ENCODE measurements at regions not wholly inside any gene's neighbourhood (a gene's known extent, or its start where the extent isn't known, plus 50 kb on each side); places are given as distances from the start of the nearest gene placed in this dataset.

DNA sequence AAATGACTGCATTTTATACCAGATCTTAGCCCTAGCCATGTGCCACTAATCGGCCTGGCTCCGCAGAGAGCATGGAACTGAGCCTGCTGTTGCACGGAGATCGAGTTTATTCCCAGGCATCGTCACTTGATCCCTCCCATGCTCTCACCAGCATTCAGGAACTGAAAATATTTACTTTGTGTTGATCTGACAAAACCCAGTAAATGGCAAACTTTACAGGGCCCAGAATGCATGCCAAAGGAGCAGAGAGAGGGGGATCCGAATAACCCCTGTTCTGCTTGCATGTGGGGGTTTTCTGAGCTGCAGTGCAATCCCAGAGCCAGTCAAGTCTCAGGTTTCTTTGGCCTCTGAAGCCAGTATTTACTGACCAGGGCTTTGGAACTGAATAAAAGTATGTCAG lies 87.3 kb downstream of the GAS1 start:
- no peak overlapping the region for H3K4me3 ChIP-seq (ENCODE audit: insufficient read depth, low read depth, low read length)
- no peaks in the 10 kb centered on the region for H3K4me1 ChIP-seq (ENCODE audit: control insufficient read depth, insufficient read depth, low read length)
- in situ Hi-C loops (cut with MboI; ENCODE audit: low sequenced_read_pairs) = no loop called here
- dilution Hi-C loops (cut with HindIII; ENCODE audit: low sequenced_read_pairs, unreplicated experiment) = no loop called here
- no peaks in the 10 kb centered on the region for H3K36me3 ChIP-seq (ENCODE audit: control insufficient read depth, insufficient read depth, low read length)
- no peak overlapping the region for H3K9ac ChIP-seq (ENCODE audit: low read depth, low read length)
- no peak overlapping the region for H4K91ac ChIP-seq (ENCODE audit: insufficient read depth, low read depth, low read length)
- peaks cover 5% of the 10 kb centered on the region; the same call in 1 of the 2 replicates for H3K27me3 ChIP-seq (ENCODE audit: control insufficient read depth, insufficient read depth, low read length)
- H4K8ac ChIP-seq (ENCODE audit: low read depth in 2 of 2, low read length in 2 of 2) = no peak overlapping the region
- no peak for DNase-seq
- no peaks in the 10 kb centered on the region for H3K9me3 ChIP-seq (ENCODE audit: control insufficient read depth, insufficient read depth, low read length)
- 60% methylated on average over 1 of the region's 6 CpGs; no CpG with 5 or more reads in 1 of the 2 experiments for WGBS, 2 experiments (ENCODE audit: extremely low coverage in 2 of 2, insufficient read length in 1 of 2)
- H3K4me2 ChIP-seq (ENCODE audit: low read depth, low read length) = no peak overlapping the region
- H4K5ac ChIP-seq (ENCODE audit: low read depth, low read length) = no peak overlapping the region
- ChIA-PET CTCF (no interaction called here), POLR2A (ENCODE audit: unreplicated experiment) (no interaction called here)
- no peak for ATAC-seq (ENCODE audit: low read depth)
- H3K27ac ChIP-seq (ENCODE audit: insufficient read depth, low read length) = no peak overlapping the region
- H3K4ac ChIP-seq (ENCODE audit: low read depth, low read length) = no peak overlapping the region
- BruUV-seq (replicated peaks) = no TSS peak
- no peak overlapping the region for H2AK5ac ChIP-seq (ENCODE audit: low read depth, low read length)
- no peak for TF ChIP-seq POLR2A (IDR thresholded peaks at IDR 0.05; ENCODE audit: low read depth, low read length)
- TF ChIP-seq BHLHE40 (IDR thresholded peaks at IDR 0.05; ENCODE audit: low read depth, low read length) = no peak
- TF ChIP-seq, protein P1, sequence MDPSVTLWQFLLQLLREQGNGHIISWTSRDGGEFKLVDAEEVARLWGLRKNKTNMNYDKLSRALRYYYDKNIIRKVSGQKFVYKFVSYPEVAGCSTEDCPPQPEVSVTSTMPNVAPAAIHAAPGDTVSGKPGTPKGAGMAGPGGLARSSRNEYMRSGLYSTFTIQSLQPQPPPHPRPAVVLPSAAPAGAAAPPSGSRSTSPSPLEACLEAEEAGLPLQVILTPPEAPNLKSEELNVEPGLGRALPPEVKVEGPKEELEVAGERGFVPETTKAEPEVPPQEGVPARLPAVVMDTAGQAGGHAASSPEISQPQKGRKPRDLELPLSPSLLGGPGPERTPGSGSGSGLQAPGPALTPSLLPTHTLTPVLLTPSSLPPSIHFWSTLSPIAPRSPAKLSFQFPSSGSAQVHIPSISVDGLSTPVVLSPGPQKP (IDR thresholded peaks at IDR 0.05; ENCODE audit: borderline replicate concordance, low read depth, low read length) = no peak
- TF ChIP-seq MAZ (IDR thresholded peaks at IDR 0.05; ENCODE audit: borderline replicate concordance, low read depth, low read length) = no peak
- TF ChIP-seq MXI1 (IDR thresholded peaks at IDR 0.05; ENCODE audit: borderline replicate concordance, low read depth, low read length) = no peak
- no peak for TF ChIP-seq SMC3 (IDR thresholded peaks at IDR 0.05; ENCODE audit: low read depth, low read length)
- TF ChIP-seq RAD21 (IDR thresholded peaks at IDR 0.05; ENCODE audit: low read length) = no peak
- TF ChIP-seq FOS (IDR thresholded peaks at IDR 0.05; ENCODE audit: low read depth, low read length) = no peak
- TF ChIP-seq RCOR1 (IDR thresholded peaks at IDR 0.05; ENCODE audit: insufficient replicate concordance, low read length) = no peak
- TF ChIP-seq, protein P2, sequence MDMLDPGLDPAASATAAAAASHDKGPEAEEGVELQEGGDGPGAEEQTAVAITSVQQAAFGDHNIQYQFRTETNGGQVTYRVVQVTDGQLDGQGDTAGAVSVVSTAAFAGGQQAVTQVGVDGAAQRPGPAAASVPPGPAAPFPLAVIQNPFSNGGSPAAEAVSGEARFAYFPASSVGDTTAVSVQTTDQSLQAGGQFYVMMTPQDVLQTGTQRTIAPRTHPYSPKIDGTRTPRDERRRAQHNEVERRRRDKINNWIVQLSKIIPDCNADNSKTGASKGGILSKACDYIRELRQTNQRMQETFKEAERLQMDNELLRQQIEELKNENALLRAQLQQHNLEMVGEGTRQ (IDR thresholded peaks at IDR 0.05; ENCODE audit: low read depth, low read length) = no peak
- TF ChIP-seq NFE2L2 (IDR thresholded peaks at IDR 0.05; ENCODE audit: low read depth, low read length) = no peak
- TF ChIP-seq CEBPB (IDR thresholded peaks at IDR 0.05; ENCODE audit: low read depth, low read length) = no peak
- TF ChIP-seq, protein P3, sequence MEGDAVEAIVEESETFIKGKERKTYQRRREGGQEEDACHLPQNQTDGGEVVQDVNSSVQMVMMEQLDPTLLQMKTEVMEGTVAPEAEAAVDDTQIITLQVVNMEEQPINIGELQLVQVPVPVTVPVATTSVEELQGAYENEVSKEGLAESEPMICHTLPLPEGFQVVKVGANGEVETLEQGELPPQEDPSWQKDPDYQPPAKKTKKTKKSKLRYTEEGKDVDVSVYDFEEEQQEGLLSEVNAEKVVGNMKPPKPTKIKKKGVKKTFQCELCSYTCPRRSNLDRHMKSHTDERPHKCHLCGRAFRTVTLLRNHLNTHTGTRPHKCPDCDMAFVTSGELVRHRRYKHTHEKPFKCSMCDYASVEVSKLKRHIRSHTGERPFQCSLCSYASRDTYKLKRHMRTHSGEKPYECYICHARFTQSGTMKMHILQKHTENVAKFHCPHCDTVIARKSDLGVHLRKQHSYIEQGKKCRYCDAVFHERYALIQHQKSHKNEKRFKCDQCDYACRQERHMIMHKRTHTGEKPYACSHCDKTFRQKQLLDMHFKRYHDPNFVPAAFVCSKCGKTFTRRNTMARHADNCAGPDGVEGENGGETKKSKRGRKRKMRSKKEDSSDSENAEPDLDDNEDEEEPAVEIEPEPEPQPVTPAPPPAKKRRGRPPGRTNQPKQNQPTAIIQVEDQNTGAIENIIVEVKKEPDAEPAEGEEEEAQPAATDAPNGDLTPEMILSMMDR (conservative IDR thresholded peaks at IDR 0.05; ENCODE audit: low read depth, low read length) = no peak
- TF ChIP-seq RFX5 (IDR thresholded peaks at IDR 0.05; ENCODE audit: low read depth, low read length) = no peak
- TF ChIP-seq CHD1 (IDR thresholded peaks at IDR 0.05; ENCODE audit: low read depth, low read length) = no peak
- H2BK20ac ChIP-seq (ENCODE audit: low read depth, low read length) = no peak overlapping the region
- H2BK5ac ChIP-seq (ENCODE audit: low read depth, low read length, poor library complexity, severe bottlenecking) = no peak overlapping the region
- no peaks in the 10 kb centered on the region for H3K9me1 ChIP-seq (ENCODE audit: insufficient read depth, low read length)
- intact Hi-C loops (cut with micrococcal nuclease) = no loop called here
- no peak overlapping the region for H3K23ac ChIP-seq (ENCODE audit: low read depth, low read length)
- H4K20me1 ChIP-seq (ENCODE audit: insufficient read depth, low read length) = no peaks in the 10 kb centered on the region
- H3K14ac ChIP-seq (replicated peaks; ENCODE audit: low read depth, low read length) = no peak overlapping the region
- H3K18ac ChIP-seq (ENCODE audit: low read depth, low read length) = no peak overlapping the region
- H2BK120ac ChIP-seq (ENCODE audit: low read depth, low read length) = no peak overlapping the region
- H3K56ac ChIP-seq (ENCODE audit: extremely low read depth, insufficient read depth, low read length) = no peak overlapping the region
- no peak overlapping the region for H2BK15ac ChIP-seq (ENCODE audit: low read depth, low read length)
- H3K79me1 ChIP-seq (ENCODE audit: low read depth in 1 of 2, low read length in 2 of 2) = no peaks in the 10 kb centered on the region
- no peak overlapping the region for H2AK9ac ChIP-seq (replicated peaks; ENCODE audit: low read depth, low read length, poor library complexity)
- H2AFZ ChIP-seq (replicated peaks; ENCODE audit: low read length, poor library complexity) = no peak overlapping the region
